Peyer's patch (tissue), 4 donors: ENCODE measurements at regions not wholly inside any gene's neighbourhood (a gene's known extent, or its start where the extent isn't known, plus 50 kb on each side); places are given as distances from the start of the nearest gene placed in this dataset.
A peak's percentile ranks its signal among the peaks of the same experiment; 100 is the strongest.

Experiments used
- DNase-seq, 3 donors: peaks; one replicate each; pipeline ENCODE4 v3.0.0-alpha.2; 2017 to 2019
- H3K27ac ChIP-seq, 4 donors: fragments of 200-600 bp; sonication (generic); one replicate each; pipeline ENCODE4 v1.5.1; 2016 to 2019
- H3K27me3 ChIP-seq, 2 donors: fragments of 200-600 bp; sonication (generic); one replicate each; pipeline ENCODE4 v1.5.1; 2019
- H3K36me3 ChIP-seq, 3 donors: fragments of 200-600 bp; sonication (generic); one replicate each; pipeline ENCODE4 v1.5.1; 2016 to 2019
- H3K4me1 ChIP-seq, 4 donors: fragments of 200-600 bp; sonication (generic); one replicate each; pipeline ENCODE4 v1.5.1; 2016 to 2019
- H3K4me3 ChIP-seq, 4 donors: fragments of 200-600 bp; sonication (generic); 1 replicate in 3 of 4; 2 replicates in 1 of 4; pipeline ENCODE4 v1.5.1; 2016 to 2019; ENCODE audit warnings: mild to moderate bottlenecking in 1 of 4
- H3K9me3 ChIP-seq, 4 donors: fragments of 200-600 bp; sonication (generic); one replicate each; pipeline ENCODE4 v1.5.1; 2016 to 2019; ENCODE audit warnings: mild to moderate bottlenecking in 1 of 4
- CTCF ChIP-seq, 6 experiments: fragments of 450-650 bp in 4 of 6; fragments of 200-600 bp in 2 of 6; sonication (generic) in 1 of 6; IDR thresholded peaks; one replicate each; pipeline ENCODE4 v1.5.1; 2017 to 2019; ENCODE audit warnings: antibody characterized with exemption in 6 of 6, mild to moderate bottlenecking in 3 of 6, moderate library complexity in 1 of 6
- POLR2A ChIP-seq, 2 donors: fragments of 450-650 bp; IDR thresholded peaks; one replicate each; pipeline ENCODE4 v1.5.1; 2017; ENCODE audit warnings: antibody characterized with exemption in 2 of 2, mild to moderate bottlenecking in 2 of 2, moderate library complexity in 2 of 2

DNA sequence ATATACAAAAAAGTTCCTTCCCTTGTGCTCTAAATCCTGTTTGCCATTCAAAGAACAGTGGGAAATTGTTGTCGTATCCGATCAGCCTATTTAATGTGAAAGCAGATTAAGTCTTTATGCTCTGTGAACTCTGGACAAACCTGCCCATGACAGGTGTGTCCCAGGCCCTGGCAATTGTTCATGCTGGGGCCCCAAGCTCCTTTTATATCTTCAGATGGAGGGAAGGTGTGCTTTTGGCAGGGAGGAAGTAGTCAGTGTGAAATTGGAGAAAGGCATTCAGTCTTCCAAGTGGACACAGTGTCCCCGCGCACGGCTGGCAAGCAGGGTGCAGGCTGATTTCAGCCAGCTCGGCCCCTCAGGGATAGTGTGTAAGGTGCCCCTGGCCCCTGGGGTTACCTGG, 135.1 kb upstream of the F3 start:
- H3K4me1 ChIP-seq = peaks cover 0 to 7% (median 0%) of the 10 kb centered on the region in 4 donors
- TF ChIP-seq CTCF (IDR thresholded peaks at IDR 0.05) = no peak
- no peak for TF ChIP-seq POLR2A (IDR thresholded peaks at IDR 0.05)
- H3K9me3 ChIP-seq = no peaks in the 10 kb centered on the region
- H3K4me3 ChIP-seq = no peak overlapping the region
- no peaks in the 10 kb centered on the region for H3K36me3 ChIP-seq
- peak overlapping the region in 3 of 4 donors; percentile 44 to 63 (median 60) for H3K27ac ChIP-seq
- H3K27me3 ChIP-seq = no peaks in the 10 kb centered on the region
- DNase-seq = peak in 2 of 3 donors; percentile 62 to 66

DNA sequence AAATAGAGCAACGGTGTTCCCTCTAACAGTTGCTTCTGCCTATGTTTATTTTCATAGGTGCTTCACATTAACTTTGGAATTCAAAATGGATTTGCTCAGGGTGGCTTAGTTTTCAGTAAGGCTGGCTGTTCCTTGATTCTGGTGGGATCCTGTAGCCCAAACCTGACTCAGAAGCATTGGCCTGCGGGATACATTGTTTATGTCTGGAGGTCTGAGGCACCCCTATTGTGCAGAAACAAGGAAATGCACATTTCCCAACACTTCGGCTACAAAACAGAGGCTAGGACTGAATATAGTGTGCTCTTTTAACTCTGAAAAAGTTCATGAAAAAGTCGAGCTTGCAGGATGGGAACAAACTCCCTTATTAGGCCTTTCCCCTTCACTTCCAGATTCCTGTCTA, 133.8 kb upstream of the F3 start:
- no peak for DNase-seq
- no peaks in the 10 kb centered on the region for H3K36me3 ChIP-seq
- H3K27me3 ChIP-seq = no peaks in the 10 kb centered on the region
- H3K4me1 ChIP-seq = peaks cover 0 to 7% (median 0%) of the 10 kb centered on the region in 4 donors
- no peak overlapping the region for H3K4me3 ChIP-seq
- TF ChIP-seq POLR2A (IDR thresholded peaks at IDR 0.05) (no peak), CTCF (IDR thresholded peaks at IDR 0.05) (no peak)
- H3K27ac ChIP-seq = no peak overlapping the region
- no peaks in the 10 kb centered on the region for H3K9me3 ChIP-seq

- no peak for TF ChIP-seq CTCF (IDR thresholded peaks at IDR 0.05)
- no peak for TF ChIP-seq POLR2A (IDR thresholded peaks at IDR 0.05)
- H3K9me3 ChIP-seq = no peaks in the 10 kb centered on the region
- no peak overlapping the region for H3K4me3 ChIP-seq
- H3K27me3 ChIP-seq = no peaks in the 10 kb centered on the region
- no peak overlapping the region for H3K27ac ChIP-seq
- H3K4me1 ChIP-seq = peaks cover 0 to 7% (median 0%) of the 10 kb centered on the region in 4 donors
- H3K36me3 ChIP-seq = no peaks in the 10 kb centered on the region
- no peak for DNase-seq
Measured at GRCh38 chr1:94674876-94675275, 133.3 kb upstream of the F3 start.

GRCh38 chr1:94672934-94673333, 131.4 kb upstream of the F3 start:
- H3K4me3 ChIP-seq = no peak overlapping the region
- DNase-seq = no peak

DNA sequence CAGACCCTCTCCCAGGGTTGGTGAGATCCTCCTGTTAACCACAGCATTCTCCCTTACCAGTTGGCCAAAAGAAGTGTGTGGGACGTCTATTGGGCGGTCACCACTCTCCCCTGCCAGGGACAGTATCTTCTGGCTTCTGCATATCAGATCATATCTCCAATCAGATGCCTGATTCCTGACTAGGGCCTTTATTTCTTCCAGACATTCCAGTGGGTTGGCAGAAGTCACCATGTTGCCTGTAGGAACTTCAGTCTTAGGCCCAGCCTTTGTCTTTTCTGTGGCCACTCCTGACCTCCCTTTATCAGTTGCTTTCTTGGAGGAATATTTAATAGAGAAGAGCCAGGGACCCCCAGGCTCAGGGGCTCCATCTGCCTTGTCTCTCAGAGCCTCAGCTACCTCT, 130.4 kb upstream of the F3 start:
- H3K9me3 ChIP-seq = no peaks in the 10 kb centered on the region
- no peak overlapping the region for H3K4me3 ChIP-seq
- H3K27ac ChIP-seq = no peak overlapping the region
- H3K27me3 ChIP-seq = no peaks in the 10 kb centered on the region
- peaks cover 0 to 2% (median 0%) of the 10 kb centered on the region in 4 donors for H3K4me1 ChIP-seq
- no peak for DNase-seq
- no peaks in the 10 kb centered on the region for H3K36me3 ChIP-seq
- TF ChIP-seq POLR2A (IDR thresholded peaks at IDR 0.05) (no peak), CTCF (IDR thresholded peaks at IDR 0.05) (no peak)

More at GRCh38 chr1:94672934-94673333, 131.4 kb upstream of the F3 start:
- H3K36me3 ChIP-seq = no peaks in the 10 kb centered on the region
- no peaks in the 10 kb centered on the region for H3K27me3 ChIP-seq
- peaks cover 0 to 7% (median 0%) of the 10 kb centered on the region in 4 donors for H3K4me1 ChIP-seq
- no peaks in the 10 kb centered on the region for H3K9me3 ChIP-seq
- TF ChIP-seq POLR2A (IDR thresholded peaks at IDR 0.05) (no peak), CTCF (IDR thresholded peaks at IDR 0.05) (no peak)
- H3K27ac ChIP-seq = no peak overlapping the region

DNA sequence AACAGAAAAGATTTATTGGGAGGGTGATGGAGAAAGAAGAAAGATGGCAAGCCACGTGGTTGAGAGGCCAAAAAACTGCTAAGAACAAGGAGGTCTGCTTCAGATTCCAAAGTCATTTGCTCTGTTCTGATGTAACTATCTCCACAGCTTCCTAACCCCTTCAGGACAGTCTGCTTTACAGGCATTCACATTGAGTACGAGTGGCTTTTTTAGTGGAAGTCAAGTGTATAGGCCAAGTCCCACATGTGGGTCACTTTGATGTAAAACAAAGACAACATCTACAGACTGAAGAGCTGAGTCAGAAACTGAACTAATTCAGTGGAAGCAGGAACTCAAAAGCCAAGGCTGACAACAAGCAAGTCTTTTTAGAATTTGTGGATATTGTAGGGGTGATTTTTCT, 128.7 kb upstream of the F3 start:
- TF ChIP-seq POLR2A (IDR thresholded peaks at IDR 0.05) = no peak

More for the DNA sequence above, 128.7 kb upstream of the F3 start:
- no peaks in the 10 kb centered on the region for H3K4me1 ChIP-seq
- no peaks in the 10 kb centered on the region for H3K27me3 ChIP-seq
- no peaks in the 10 kb centered on the region for H3K36me3 ChIP-seq
- no peaks in the 10 kb centered on the region for H3K9me3 ChIP-seq
- no peak for DNase-seq
- no peak overlapping the region for H3K27ac ChIP-seq
- H3K4me3 ChIP-seq = no peak overlapping the region
